Body of pancreas (tissue), 4 donors: ENCODE measurements at regions not wholly inside any gene's neighbourhood (a gene's known extent, or its start where the extent isn't known, plus 50 kb on each side); places are given as distances from the start of the nearest gene placed in this dataset.

Experiments used
- POLR2A ChIP-seq, 3 donors: fragments of 450-650 bp; IDR thresholded peaks; one replicate each; pipeline ENCODE4 v1.6.1; 2016; ENCODE audit warnings: antibody characterized with exemption in 3 of 3, mild to moderate bottlenecking in 2 of 3
- TF ChIP-seq, protein P1 (sequence below), 7 experiments: fragments of 450-650 bp in 4 of 7; fragments of 200-600 bp in 3 of 7; sonication (generic) in 3 of 7; IDR thresholded peaks; one replicate each; pipeline ENCODE4 v1.5.1; 2016 to 2019; ENCODE audit warnings: antibody characterized with exemption in 7 of 7

DNA sequence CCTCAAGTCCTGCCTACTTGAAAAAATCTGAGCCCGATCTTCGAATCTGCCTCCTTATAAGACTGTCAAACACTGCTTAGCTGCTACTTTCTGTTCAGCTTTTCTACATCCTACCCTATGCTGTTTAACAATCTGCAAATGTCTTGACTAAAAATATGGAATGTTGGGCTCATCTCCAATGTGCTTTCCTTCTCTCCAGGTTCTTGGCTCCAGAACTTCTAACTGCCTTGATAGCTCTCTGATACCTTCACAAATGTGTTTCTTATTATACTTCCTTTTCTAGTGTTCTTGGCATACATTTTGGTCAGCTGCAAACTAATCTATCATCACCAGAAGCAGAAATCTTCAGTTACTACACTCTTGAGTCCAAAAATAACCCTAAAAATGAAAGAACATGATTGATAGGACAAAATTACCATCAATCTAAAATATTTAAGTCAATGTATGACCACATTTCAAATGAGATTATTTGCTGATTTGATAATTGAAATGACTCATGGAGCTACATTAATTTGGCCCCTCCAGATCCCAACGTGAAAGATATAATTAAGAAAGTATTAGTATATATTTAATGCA is 372.3 kb upstream of the MON1B start:
- TF ChIP-seq, protein P1, sequence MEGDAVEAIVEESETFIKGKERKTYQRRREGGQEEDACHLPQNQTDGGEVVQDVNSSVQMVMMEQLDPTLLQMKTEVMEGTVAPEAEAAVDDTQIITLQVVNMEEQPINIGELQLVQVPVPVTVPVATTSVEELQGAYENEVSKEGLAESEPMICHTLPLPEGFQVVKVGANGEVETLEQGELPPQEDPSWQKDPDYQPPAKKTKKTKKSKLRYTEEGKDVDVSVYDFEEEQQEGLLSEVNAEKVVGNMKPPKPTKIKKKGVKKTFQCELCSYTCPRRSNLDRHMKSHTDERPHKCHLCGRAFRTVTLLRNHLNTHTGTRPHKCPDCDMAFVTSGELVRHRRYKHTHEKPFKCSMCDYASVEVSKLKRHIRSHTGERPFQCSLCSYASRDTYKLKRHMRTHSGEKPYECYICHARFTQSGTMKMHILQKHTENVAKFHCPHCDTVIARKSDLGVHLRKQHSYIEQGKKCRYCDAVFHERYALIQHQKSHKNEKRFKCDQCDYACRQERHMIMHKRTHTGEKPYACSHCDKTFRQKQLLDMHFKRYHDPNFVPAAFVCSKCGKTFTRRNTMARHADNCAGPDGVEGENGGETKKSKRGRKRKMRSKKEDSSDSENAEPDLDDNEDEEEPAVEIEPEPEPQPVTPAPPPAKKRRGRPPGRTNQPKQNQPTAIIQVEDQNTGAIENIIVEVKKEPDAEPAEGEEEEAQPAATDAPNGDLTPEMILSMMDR (IDR thresholded peaks at IDR 0.05), result no peak
- no peak for TF ChIP-seq POLR2A (IDR thresholded peaks at IDR 0.05)
